Esophagus squamous epithelium (tissue), 4 donors: ENCODE measurements at regions not wholly inside any gene's neighbourhood (a gene's known extent, or its start where the extent isn't known, plus 50 kb on each side); places are given as distances from the start of the nearest gene placed in this dataset.

Experiments
- POLR2A ChIP-seq, 4 donors: fragments of 450-650 bp; IDR thresholded peaks; one replicate each; pipeline ENCODE4 v1.6.1; 2017; ENCODE audit warnings: antibody characterized with exemption in 4 of 4, mild to moderate bottlenecking in 4 of 4, moderate library complexity in 3 of 4
- TF ChIP-seq, protein P1 (sequence below), 6 experiments: fragments of 450-650 bp in 4 of 6; fragments of 200-600 bp in 2 of 6; sonication (generic) in 2 of 6; IDR thresholded peaks; one replicate each; pipeline ENCODE4 v1.5.1; 2016 to 2019; ENCODE audit warnings: antibody characterized with exemption in 6 of 6, mild to moderate bottlenecking in 4 of 6, moderate library complexity in 4 of 6

DNA sequence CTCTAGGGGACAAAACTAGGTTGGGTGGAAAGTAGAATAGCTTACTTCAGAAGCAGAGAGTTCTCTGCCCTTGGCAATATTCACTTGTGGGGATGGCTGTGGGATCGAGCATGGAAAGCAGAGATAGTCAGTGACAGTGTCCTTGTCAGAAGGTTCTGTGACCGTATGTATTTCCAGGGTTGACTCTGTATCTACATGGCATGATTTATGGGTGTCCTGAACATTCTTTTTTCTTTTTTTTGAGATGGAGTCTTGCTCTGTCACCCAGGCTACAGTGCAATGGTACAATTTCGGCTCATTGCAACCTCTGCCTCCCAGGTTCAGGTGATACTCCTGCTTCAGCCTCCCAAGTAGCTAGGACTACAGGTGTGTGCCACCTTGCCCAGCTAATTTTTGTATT lies 77.4 kb upstream of the LHFPL2 start:
- TF ChIP-seq, protein P1, sequence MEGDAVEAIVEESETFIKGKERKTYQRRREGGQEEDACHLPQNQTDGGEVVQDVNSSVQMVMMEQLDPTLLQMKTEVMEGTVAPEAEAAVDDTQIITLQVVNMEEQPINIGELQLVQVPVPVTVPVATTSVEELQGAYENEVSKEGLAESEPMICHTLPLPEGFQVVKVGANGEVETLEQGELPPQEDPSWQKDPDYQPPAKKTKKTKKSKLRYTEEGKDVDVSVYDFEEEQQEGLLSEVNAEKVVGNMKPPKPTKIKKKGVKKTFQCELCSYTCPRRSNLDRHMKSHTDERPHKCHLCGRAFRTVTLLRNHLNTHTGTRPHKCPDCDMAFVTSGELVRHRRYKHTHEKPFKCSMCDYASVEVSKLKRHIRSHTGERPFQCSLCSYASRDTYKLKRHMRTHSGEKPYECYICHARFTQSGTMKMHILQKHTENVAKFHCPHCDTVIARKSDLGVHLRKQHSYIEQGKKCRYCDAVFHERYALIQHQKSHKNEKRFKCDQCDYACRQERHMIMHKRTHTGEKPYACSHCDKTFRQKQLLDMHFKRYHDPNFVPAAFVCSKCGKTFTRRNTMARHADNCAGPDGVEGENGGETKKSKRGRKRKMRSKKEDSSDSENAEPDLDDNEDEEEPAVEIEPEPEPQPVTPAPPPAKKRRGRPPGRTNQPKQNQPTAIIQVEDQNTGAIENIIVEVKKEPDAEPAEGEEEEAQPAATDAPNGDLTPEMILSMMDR (IDR thresholded peaks at IDR 0.05): no peak
- TF ChIP-seq POLR2A (IDR thresholded peaks at IDR 0.05): no peak
